ENCODE measurements at regions not wholly inside any gene's neighbourhood (a gene's known extent, or its start where the extent isn't known, plus 50 kb on each side); places are given as distances from the start of the nearest gene placed in this dataset.

DNA sequence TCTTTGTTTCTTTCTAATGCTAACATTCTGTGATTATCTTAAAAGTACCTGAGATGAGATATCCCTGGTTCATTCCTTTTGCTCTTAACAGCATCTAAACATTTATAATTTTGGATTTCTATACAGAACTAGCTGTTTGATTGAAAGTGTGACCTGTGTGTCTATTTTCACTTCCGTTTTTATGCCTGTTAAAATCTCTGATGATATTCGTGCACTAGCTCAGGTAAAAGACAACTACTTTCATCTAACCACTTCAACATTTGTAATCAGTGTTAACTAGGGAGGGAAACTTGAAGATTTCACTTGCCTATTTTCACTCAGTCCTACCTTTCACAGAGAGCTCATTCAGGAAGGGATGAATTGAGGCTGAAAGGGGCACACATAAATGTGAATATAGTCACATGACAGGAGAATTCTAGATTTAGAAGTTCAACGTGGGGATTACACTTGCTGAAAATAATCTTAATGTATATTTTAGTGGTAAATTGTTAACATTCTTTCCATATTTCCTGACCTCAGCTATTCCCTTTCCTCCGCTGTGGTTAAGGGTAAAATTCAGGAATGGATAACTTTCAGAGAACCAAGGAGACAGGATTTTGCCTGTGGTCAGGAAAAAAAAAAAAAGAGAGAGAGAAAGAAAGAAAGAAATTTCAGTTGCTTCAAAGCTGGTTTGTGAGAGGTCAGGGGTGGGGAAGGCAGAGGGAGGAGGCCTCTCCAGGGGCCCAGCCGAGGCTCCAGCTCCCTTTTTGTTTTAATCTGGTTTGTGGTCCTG is 159.8 kb upstream of the TSC22D2 start:
- no peak overlapping the region for H3K4me2 ChIP-seq (ENCODE audit: insufficient read depth, insufficient read length, low read length)
- no CpG with 5 or more reads among the region's 5 CpGs for WGBS (ENCODE audit: extremely low coverage, insufficient read length, low lambda C conversion rate)

More for the DNA sequence above, 159.8 kb upstream of the TSC22D2 start:
- H3K23ac ChIP-seq (ENCODE audit: insufficient read length, low read depth, low read length) = no peak overlapping the region
- H3K23me2 ChIP-seq (ENCODE audit: insufficient read length, low read depth, low read length, poor library complexity, severe bottlenecking) = no peaks in the 10 kb centered on the region
- no peak overlapping the region for H4K5ac ChIP-seq (ENCODE audit: insufficient read length, low read depth, low read length)
- H4K91ac ChIP-seq (ENCODE audit: insufficient read length, low read depth, low read length) = no peak overlapping the region
- H4K20me1 ChIP-seq (ENCODE audit: control insufficient read depth, insufficient read depth, insufficient read length) = no peaks in the 10 kb centered on the region
- H2BK12ac ChIP-seq (ENCODE audit: insufficient read length, low read depth, low read length) = no peak overlapping the region
- H3T11ph ChIP-seq (ENCODE audit: low read length) = no peak overlapping the region
- no peak overlapping the region for H2BK5ac ChIP-seq (ENCODE audit: insufficient read length, low read length)
- H2AFZ ChIP-seq (ENCODE audit: low read length) = no peak overlapping the region
- no peaks in the 10 kb centered on the region for H3K27me3 Mint-ChIP-seq (ENCODE audit: low read depth)
- H3K9ac ChIP-seq (ENCODE audit: extremely low read depth, insufficient read length, low read length) = no peak overlapping the region
- no peak overlapping the region for H3K56ac ChIP-seq (ENCODE audit: insufficient read length, low read depth, low read length)
- no peak overlapping the region for H3K27ac ChIP-seq (ENCODE audit: insufficient read length, low read depth, low read length)
- H3K36me3 Mint-ChIP-seq (ENCODE audit: insufficient read depth in 1 of 3, low read depth in 3 of 3) = no peaks in the 10 kb centered on the region
- TF ChIP-seq, protein P1, sequence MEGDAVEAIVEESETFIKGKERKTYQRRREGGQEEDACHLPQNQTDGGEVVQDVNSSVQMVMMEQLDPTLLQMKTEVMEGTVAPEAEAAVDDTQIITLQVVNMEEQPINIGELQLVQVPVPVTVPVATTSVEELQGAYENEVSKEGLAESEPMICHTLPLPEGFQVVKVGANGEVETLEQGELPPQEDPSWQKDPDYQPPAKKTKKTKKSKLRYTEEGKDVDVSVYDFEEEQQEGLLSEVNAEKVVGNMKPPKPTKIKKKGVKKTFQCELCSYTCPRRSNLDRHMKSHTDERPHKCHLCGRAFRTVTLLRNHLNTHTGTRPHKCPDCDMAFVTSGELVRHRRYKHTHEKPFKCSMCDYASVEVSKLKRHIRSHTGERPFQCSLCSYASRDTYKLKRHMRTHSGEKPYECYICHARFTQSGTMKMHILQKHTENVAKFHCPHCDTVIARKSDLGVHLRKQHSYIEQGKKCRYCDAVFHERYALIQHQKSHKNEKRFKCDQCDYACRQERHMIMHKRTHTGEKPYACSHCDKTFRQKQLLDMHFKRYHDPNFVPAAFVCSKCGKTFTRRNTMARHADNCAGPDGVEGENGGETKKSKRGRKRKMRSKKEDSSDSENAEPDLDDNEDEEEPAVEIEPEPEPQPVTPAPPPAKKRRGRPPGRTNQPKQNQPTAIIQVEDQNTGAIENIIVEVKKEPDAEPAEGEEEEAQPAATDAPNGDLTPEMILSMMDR (conservative IDR thresholded peaks at IDR 0.05) = no peak
- no peaks in the 10 kb centered on the region for H3K79me1 ChIP-seq (ENCODE audit: insufficient read depth, low read depth, low read length, poor library complexity, severe bottlenecking)
- H3K14ac ChIP-seq (ENCODE audit: insufficient read depth, low read length) = no peak overlapping the region
- no peak overlapping the region for H2BK15ac ChIP-seq (ENCODE audit: low read depth, low read length)
- no peaks in the 10 kb centered on the region; a peak in 1 of 5 replicates for H3K9me3 Mint-ChIP-seq
- no peaks in the 10 kb centered on the region for H3K79me2 ChIP-seq (ENCODE audit: insufficient read depth, low read length)
- H3K4me1 ChIP-seq (ENCODE audit: insufficient read depth, low read length) = no peaks in the 10 kb centered on the region; the same call in 1 of the 2 replicates
- H3K4ac ChIP-seq (ENCODE audit: low read depth, low read length) = no peak overlapping the region
- no peak overlapping the region for H3K18ac ChIP-seq (ENCODE audit: insufficient read length, low read depth, low read length)
- H2BK120ac ChIP-seq (ENCODE audit: low read depth, low read length, poor library complexity, severe bottlenecking) = no peak overlapping the region
- H4K8ac ChIP-seq (replicated peaks; ENCODE audit: insufficient read length, low read depth, low read length) = no peak overlapping the region
- no peak overlapping the region for H2AK5ac ChIP-seq (ENCODE audit: insufficient read length, low read length)
- no peaks in the 10 kb centered on the region for H3K9me3 ChIP-seq (ENCODE audit: control insufficient read depth, low read depth, low read length)
- H3K4me1 Mint-ChIP-seq = peaks cover 15 to 16% of the 10 kb centered on the region in 2 experiments
- H3K27me3 ChIP-seq (ENCODE audit: insufficient read depth, low read length) = no peaks in the 10 kb centered on the region
- no peak for DNase-seq
- H3K4me3 Mint-ChIP-seq = no peak overlapping the region
- H2BK20ac ChIP-seq (ENCODE audit: low read depth, low read length, poor library complexity, severe bottlenecking) = no peak overlapping the region
- H3K27ac Mint-ChIP-seq = peak overlapping the region in 1 of 3 experiments; percentile 41; a peak in 3 of 7 replicates
